NCI-H774 (cell line): ENCODE measurements at regions not wholly inside any gene's neighbourhood (a gene's known extent, or its start where the extent isn't known, plus 50 kb on each side); places are given as distances from the start of the nearest gene placed in this dataset.

ENCODE experiments used
- DNase-seq: peaks from one replicate; lab custom pipeline; 2025; lab: John Stamatoyannopoulos, UW

DNA sequence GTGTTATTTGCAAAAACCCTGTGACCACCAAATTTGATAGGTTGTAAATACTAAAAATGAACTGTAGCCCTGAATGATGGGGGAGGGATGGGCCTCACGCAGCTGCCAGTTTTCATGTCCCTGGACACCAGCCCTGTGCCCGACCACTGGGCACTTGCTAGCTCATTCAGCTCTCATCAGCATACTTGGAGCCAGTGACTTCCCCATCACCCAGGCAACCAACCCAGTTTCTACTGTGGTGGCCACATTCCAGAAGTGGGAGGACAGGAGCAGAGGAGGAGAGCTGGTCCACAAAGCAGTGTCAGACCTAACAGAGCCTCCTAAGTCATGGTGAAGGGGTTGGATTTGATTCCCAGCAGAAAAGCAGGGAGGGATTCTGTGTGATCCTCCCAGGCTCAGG, 128.2 kb downstream of the CPEB2 start:
- DNase-seq: no peak

DNA sequence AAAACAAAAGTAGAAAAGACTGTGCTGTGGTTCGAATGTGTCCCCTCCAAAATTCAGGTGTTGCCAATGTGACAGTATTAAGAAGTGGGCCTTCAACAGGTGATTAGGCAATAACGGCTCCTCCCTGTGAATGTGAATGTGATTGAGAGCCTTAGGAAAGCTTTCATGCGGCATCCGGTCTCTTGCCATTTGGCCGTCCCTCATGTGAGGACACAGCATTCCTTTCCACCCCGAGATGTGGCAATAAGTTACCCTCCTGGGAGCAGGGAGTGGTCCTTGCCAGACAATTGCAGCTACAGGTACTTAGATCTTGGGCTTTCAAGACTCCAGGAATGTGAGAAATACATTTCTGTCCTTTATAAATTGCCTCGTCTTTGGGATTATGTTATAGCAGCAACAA, 129.3 kb downstream of the CPEB2 start:
- DNase-seq: no peak

DNA sequence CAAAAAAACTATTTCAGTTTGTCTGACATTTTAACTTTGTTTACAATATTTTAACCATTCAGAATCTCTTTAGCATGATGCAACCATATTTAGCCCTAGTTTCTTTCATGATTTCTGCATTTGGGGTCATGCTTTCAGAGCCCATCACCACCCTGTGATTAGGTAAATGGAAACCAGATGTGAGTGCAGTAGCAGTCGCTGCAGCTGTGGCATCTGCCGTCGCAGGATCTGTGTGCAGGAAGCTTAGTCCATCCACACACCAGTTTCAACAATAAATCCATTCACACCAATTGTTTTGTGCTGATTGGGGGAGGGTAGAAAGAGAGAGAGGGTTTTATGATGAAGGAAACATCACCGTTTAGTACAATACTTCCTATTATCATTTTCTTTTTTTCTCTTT, 130.5 kb downstream of the CPEB2 start:
- no peak for DNase-seq

- DNase-seq: no peak
Measured at GRCh38 chr4:15139599-15139998, 137.3 kb downstream of the CPEB2 start.

- no peak for DNase-seq
Measured at GRCh38 chr4:15142201-15142600, 139.9 kb downstream of the CPEB2 start.

DNA sequence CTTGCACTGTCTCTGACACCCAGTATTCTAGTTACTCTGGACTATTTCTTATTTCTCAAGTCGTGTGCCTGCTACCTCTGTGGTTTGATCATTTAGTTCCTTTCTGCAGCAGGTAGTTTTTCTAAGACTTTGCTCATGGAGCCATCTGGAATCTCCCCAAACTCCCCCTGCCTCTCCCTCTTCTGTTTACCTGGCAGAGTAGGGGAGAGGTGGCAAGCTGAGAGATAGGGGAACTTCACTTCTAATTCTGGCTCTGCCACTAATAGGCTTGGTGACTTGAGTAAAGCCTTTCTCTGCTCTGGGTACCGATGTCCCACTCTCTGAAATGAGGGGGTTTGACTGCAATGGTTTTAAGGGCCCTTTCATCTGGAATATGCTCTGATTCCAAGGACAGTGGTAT, 141.3 kb downstream of the CPEB2 start:
- no peak for DNase-seq

GRCh38 chr4:15144249-15144966, 142.1 kb downstream of the CPEB2 start:
- no peak for DNase-seq

DNA sequence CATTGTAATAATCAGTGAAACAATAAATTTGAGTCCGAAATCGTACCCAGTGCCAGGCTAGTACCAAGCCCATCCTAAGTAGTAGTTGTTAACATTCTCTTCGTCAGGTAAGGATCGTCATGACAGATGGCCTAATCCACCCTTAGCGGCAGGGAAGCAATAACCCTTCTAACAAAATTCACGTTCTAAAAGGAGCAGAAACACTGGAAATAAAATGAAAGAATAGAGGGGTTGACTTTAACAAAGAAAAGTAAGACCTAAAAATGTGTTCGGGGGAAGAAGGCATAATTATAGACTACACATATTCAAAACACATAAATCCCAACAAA, 142.7 kb downstream of the CPEB2 start:
- no peak for DNase-seq

DNA sequence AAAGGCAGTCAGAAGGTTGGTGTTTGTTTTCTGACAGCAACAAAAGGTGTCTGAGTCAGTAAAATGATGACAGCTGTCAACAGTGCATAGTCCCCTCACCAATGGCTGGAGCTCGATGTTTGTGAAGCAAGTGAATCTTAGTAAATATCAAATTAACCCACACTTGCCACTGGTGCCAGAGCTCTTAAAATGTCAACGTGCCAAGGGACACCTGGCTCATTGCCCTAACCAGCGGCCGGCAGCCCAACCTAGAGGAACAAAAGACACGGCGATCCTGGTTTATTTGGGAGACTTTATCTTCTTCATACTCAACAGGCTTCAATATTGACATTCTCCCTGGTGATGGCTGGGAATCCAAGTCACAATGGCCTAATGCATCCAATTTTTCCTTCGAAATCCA, 143.4 kb downstream of the CPEB2 start:
- no peak for DNase-seq

GRCh38 chr4:15147714-15148113, 145.4 kb downstream of the CPEB2 start:
- DNase-seq: no peak

GRCh38 chr4:15148199-15148598, 145.9 kb downstream of the CPEB2 start:
- DNase-seq: no peak

DNA sequence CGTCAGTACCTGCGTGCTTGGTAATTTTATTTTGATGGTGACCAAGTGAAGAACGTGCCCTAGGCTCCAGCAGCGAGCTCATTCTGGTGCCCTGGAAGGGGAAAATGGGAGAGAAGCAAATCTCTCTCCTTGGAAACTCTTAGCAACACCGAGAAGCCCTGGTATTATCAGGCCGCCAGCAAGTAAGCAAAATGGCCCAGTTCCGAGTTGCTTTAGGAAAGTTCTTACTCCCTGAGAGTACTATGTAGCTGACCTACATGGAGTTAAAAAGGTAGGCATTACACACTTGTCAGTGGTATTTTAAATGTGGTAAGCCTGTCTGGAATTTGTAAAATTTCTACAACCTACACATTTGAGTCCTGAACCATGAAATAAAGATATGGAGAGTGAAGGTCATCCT, 146.4 kb downstream of the CPEB2 start:
- no peak for DNase-seq

DNA sequence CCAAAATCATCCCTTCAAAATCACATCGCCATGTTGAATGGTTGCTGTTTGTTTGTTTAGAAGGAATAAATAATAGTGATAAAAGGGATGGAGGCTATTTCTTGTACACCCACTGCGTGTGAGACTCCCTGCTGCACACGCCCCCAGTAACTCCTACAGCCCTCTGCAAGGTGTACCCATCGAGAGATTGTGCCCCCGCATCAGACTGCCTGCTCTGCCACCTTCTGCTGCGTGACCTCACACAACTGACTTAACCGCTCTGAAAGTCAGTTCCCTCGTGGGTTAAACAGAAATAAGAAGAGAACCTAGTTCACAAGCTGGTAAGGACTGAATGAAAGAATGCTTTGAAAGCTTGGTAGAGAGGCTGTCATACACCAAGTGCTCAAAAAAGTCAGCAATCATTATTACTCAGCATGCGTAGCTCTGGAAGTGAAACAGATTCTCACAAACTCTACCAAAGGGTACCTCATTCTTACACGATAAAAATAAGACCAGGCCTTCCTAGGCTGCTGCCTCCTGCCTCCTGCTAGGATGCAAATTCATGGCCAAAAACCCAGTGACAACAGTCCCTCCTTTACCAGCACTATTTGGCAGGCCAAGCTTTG, 147.1 kb downstream of the CPEB2 start:
- no peak for DNase-seq

DNA sequence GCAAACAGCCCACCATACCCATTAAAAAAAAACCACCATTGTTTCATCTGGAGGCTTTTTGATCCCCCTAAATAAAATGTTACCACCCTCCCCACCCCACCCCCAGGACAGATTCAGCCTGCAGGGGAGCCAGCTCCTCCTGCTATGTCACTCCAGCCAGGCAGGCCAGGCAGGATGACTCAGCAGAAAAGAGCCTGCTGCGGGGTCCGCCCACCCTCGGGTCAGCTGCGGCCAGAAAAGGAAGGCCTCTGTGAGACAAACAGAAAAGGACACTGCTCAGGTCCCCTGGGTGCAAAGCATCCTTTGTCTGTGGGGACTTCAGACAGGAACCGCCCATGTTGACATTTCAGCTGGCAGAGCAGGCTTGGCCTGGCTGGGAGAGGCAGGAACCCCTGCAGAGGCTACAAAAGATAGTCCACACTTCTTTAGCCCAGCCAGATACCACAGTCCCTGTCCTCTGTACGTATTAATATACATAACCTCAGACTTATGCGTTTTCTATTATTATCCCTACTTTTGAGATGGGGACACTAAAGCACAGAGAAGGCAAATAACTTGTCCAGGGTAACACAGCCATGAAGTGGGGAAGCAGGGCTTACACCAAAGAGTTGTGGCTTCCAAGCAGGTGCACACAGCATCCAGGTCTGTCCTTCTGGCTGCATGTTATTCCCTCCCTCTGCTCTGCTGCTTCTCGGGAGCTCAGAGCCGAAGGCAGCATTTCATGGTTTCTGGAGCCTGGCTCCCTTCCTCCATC, 147.7 kb downstream of the CPEB2 start:
- peak; percentile 71 for DNase-seq

DNA sequence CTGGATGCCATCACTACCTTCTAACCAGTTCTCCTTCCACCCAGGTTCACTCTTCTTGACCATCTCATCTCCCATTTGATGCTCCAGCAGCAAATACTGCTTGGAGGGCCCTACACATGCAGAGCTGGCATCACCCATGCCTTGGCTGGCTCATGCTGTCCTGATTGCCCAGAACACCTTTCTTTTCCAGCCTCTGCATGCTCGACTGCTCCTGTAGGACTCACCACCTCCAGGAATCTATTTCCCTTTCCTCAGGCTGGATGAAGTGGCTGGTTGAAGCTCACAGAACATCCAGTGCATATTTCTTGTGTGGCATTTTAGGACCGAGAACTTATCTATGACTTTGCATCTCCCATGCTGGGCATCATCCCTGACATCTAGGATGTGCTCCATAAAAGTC, 148.3 kb downstream of the CPEB2 start:
- no peak for DNase-seq

GRCh38 chr4:15151033-15151432, 148.8 kb downstream of the CPEB2 start:
- no peak for DNase-seq

- DNase-seq: no peak
Measured at GRCh38 chr4:15153662-15154061, 151.4 kb downstream of the CPEB2 start.

DNA sequence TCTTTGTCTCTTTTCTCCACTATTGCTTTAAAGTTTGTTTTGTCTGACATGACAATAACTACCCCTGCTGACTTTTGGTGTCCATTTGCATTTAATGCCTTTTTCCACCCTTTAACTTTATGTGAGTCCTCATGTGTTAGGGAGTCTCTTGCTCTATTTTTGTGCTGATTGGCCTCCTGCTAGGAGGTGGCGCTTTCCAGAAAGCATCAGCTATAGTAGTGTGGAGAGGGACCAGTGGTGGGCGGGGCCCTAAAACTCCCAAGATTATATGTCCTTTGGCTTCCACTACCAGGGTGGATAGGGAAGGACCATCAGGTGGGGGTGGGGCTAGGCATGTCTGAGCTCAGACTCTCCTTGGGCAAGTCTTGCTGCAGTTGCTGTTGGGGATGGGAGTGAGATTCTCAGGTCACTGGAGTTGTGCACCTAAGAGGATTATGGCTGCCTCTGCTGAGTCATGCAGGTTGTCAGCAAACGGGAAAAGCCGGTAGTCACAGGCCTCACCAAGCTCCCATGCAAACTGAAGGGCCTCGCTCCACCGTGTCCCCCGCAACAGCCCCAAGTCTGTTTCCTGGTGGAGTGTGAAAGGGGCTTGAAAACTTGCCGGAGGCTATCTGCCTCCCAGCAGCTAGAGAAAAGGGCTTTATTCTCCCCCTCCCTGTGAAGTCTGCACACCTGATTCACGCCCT, 156.3 kb downstream of the CPEB2 start:
- no peak for DNase-seq

DNA sequence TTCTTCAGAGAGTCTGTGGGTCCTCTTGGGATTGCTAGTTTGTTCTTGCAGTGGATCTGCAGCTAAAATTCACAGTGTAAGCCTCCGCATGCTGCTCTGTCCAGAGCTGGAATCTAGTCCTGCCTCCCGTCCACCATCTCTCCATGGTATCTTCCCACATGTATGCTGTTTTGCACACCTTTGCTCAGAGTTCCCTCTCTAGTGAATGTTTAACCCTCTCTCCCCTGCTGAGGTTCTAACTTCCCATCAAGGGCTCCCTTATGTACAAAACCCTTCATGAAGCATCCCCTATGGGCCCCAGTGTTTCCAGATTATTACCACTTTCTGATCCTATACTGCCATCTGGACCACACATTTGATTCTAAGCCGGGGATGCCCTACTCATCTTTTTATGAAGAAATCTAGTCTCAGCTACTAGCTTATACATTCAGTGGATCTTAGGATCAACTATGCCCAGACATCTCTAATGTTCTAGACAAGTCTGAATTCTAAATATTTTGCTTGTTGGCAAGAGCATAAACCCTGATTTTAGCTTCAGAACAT, 157.3 kb downstream of the CPEB2 start:
- DNase-seq: no peak

DNA sequence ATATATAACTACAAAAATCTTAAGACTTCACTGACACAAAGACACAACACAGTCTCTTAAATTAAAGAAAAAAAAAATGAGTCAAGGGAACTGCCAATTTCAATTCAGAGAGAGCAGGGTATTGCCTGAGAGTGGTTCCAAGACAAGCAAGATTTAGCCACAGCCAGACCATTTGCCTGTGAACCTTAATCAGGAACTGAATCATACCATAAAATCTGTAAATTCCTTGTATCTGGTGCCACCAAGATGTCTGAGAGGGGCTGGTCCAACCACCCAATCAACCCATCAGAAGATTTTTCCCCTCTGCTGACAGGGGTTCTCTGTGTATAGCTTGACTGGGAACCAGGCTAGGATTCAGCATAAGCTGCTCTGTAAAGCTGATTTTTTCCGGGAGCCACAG, 159.2 kb downstream of the CPEB2 start:
- DNase-seq: no peak

- DNase-seq: no peak
Measured at GRCh38 chr4:15162046-15162445, 159.8 kb downstream of the CPEB2 start.

GRCh38 chr4:15162465-15163283, 160.4 kb downstream of the CPEB2 start:
- no peak for DNase-seq
